Neuronal stem cell (in vitro differentiated cells): ENCODE measurements at regions not wholly inside any gene's neighbourhood (a gene's known extent, or its start where the extent isn't known, plus 50 kb on each side); places are given as distances from the start of the nearest gene placed in this dataset.

Experiments
- DNase-seq: peaks from one replicate; pipeline ENCODE4 v3.0.0-alpha.2; 2013; ENCODE audit warnings: low spot score
- H2AFZ ChIP-seq: one replicate; pipeline ENCODE4 v1.6.1; 2013; ENCODE audit warnings: mild to moderate bottlenecking, low read length, inconsistent platforms
- H2AK5ac ChIP-seq: 2 replicates; pipeline ENCODE4 v1.6.1; 2013; ENCODE audit warnings: low read depth, mild to moderate bottlenecking, inconsistent platforms, low read length, moderate library complexity, mixed read lengths
- H2BK120ac ChIP-seq: 2 replicates; pipeline ENCODE4 v1.6.1; 2013; ENCODE audit warnings: low read depth, mild to moderate bottlenecking, inconsistent platforms, low read length, moderate library complexity, mixed read lengths
- H2BK12ac ChIP-seq: one replicate; pipeline ENCODE4 v1.6.1; 2013; ENCODE audit warnings: low read length, inconsistent platforms
- H2BK15ac ChIP-seq: 2 replicates; pipeline ENCODE4 v1.6.1; 2013; ENCODE audit warnings: mild to moderate bottlenecking, low read length, inconsistent platforms, mixed read lengths
- H2BK5ac ChIP-seq: one replicate; pipeline ENCODE4 v1.6.1; 2013; ENCODE audit warnings: inconsistent platforms, mild to moderate bottlenecking, low read length, moderate library complexity
- H3K14ac ChIP-seq: one replicate; pipeline ENCODE4 v1.6.1; 2013; ENCODE audit warnings: low read length, inconsistent platforms
- H3K18ac ChIP-seq: 2 replicates; pipeline ENCODE4 v1.6.1; 2013; ENCODE audit warnings: low read length, inconsistent platforms
- H3K23ac ChIP-seq: 2 replicates; pipeline ENCODE4 v1.6.1; 2013; ENCODE audit warnings: low read depth, mild to moderate bottlenecking, mixed read lengths, low read length, inconsistent platforms; ENCODE audit not compliant: poor library complexity
- H3K27ac ChIP-seq: replicated peaks from 3 replicates; pipeline ENCODE4 v1.5.1; 2013; ENCODE audit warnings: low read length, inconsistent platforms
- H3K27me3 ChIP-seq, 3 experiments: 2 replicates each; pipeline ENCODE4 v1.6.1; 2013; ENCODE audit warnings: low read length in 3 of 3, mild to moderate bottlenecking in 2 of 3, inconsistent platforms in 1 of 3, low read depth in 1 of 3, mixed read lengths in 1 of 3, moderate library complexity in 1 of 3; ENCODE audit not compliant: control insufficient read depth in 3 of 3, insufficient read depth in 3 of 3
- H3K36me3 ChIP-seq, 2 donors: replicated peaks in 1 of 2; 2 replicates each; pipeline ENCODE4 v1.6.1; 2013; ENCODE audit warnings: low read length in 2 of 2; ENCODE audit not compliant: control insufficient read depth in 2 of 2, insufficient read depth in 2 of 2
- H3K4ac ChIP-seq: 2 replicates; pipeline ENCODE4 v1.6.1; 2013; ENCODE audit warnings: inconsistent platforms, mild to moderate bottlenecking, low read length, moderate library complexity
- H3K4me1 ChIP-seq, 2 donors: 1 replicate in 1 of 2; 2 replicates in 1 of 2; pipeline ENCODE4 v1.6.1; 2013; ENCODE audit warnings: low read length in 2 of 2, low read depth in 1 of 2; ENCODE audit not compliant: control insufficient read depth in 2 of 2, insufficient read depth in 1 of 2
- H3K4me2 ChIP-seq: one replicate; pipeline ENCODE4 v1.6.1; 2013; ENCODE audit warnings: mild to moderate bottlenecking, low read length, inconsistent platforms; ENCODE audit not compliant: insufficient read depth, poor library complexity, severe bottlenecking
- H3K4me3 ChIP-seq, 2 donors: 2 replicates each; pipeline ENCODE4 v1.5.1; 2013; ENCODE audit warnings: low read length in 2 of 2, mild to moderate bottlenecking in 2 of 2, inconsistent platforms in 1 of 2, moderate library complexity in 1 of 2
- H3K79me1 ChIP-seq: one replicate; pipeline ENCODE4 v1.6.1; 2013; ENCODE audit warnings: low read depth, mild to moderate bottlenecking, inconsistent platforms, low read length, moderate library complexity
- H3K9ac ChIP-seq: one replicate; pipeline ENCODE4 v1.6.1; 2013; ENCODE audit warnings: mild to moderate bottlenecking, low read depth, low read length, inconsistent platforms; ENCODE audit not compliant: poor library complexity
- H3K9me3 ChIP-seq, 2 donors: replicated peaks in 1 of 2; 2 replicates each; pipeline versions ENCODE3 to v1.6.1; 2013; ENCODE audit warnings: low read length in 2 of 2, mild to moderate bottlenecking in 2 of 2, inconsistent platforms in 1 of 2, low read depth in 1 of 2, mixed read lengths in 1 of 2, moderate library complexity in 1 of 2; ENCODE audit not compliant: control insufficient read depth in 2 of 2, insufficient read depth in 1 of 2
- H4K8ac ChIP-seq: one replicate; pipeline ENCODE4 v1.6.1; 2013; ENCODE audit warnings: low read depth, mild to moderate bottlenecking, inconsistent platforms, low read length, moderate library complexity
- H4K91ac ChIP-seq: one replicate; pipeline ENCODE4 v1.6.1; 2013; ENCODE audit warnings: low read length, low read depth, mild to moderate bottlenecking, inconsistent platforms; ENCODE audit not compliant: poor library complexity
- WGBS, 2 donors: extraction: QIAGEN DNeasy Blood & Tissue Kit; methylation state at CpG; one replicate each; pipeline ENCODE4 v1.1.7; 2013; ENCODE audit warnings: missing lambda C conversion rate in 2 of 2, mixed read lengths in 1 of 2; ENCODE audit not compliant: insufficient read length in 2 of 2, insufficient replicate concordance in 1 of 2; ENCODE audit errors: extremely low coverage in 2 of 2; 5-methylcytosine and 5-hydroxymethylcytosine counted together

- Histone ChIP-seq H3K9ac (no peak overlapping the region), H2AK5ac (no peak overlapping the region), H3K4me1 (no peaks in the 10 kb centered on the region), H3K79me1 (no peaks in the 10 kb centered on the region), H3K4ac (no peak overlapping the region), H2BK15ac (no peak overlapping the region), H2BK12ac (no peak overlapping the region), H4K91ac (no peak overlapping the region), H3K36me3 (no peaks in the 10 kb centered on the region), H4K8ac (no peak overlapping the region), H3K4me3 (no peak overlapping the region), H3K27me3 (no peaks in the 10 kb centered on the region), H3K9me3 (no peaks in the 10 kb centered on the region), H3K4me2 (no peak overlapping the region), H2AFZ (no peak overlapping the region), H3K18ac (no peak overlapping the region), H3K27ac (no peak overlapping the region), H2BK5ac (no peak overlapping the region), H3K23ac (no peak overlapping the region), H2BK120ac (no peak overlapping the region), H3K14ac (no peak overlapping the region)
- no peak for DNase-seq
- WGBS, 2 donors, result no CpG with 5 or more reads among the region's 7 CpGs
These were observed 408.1 kb upstream of the NR2F2 start for GRCh38 chr15:95922431-95922830.

GRCh38 chr15:95923792-95924191, 406.7 kb upstream of the NR2F2 start:
- Histone ChIP-seq H4K91ac (no peak overlapping the region), H3K36me3 (no peaks in the 10 kb centered on the region), H2BK5ac (no peak overlapping the region), H3K18ac (peak overlapping the region; percentile 85), H3K79me1 (no peaks in the 10 kb centered on the region), H3K4ac (no peak overlapping the region), H2BK15ac (no peak overlapping the region), H3K14ac (no peak overlapping the region), H2BK120ac (no peak overlapping the region), H3K4me2 (no peak overlapping the region), H3K23ac (no peak overlapping the region), H3K27ac (no peak overlapping the region), H2AFZ (no peak overlapping the region), H3K4me1 (no peaks in the 10 kb centered on the region), H2AK5ac (no peak overlapping the region), H3K9me3 (no peaks in the 10 kb centered on the region), H3K4me3 (no peak overlapping the region), H4K8ac (no peak overlapping the region), H2BK12ac (no peak overlapping the region), H3K9ac (no peak overlapping the region), H3K27me3 (no peaks in the 10 kb centered on the region)
- no CpG with 5 or more reads among the region's 4 CpGs for WGBS, 2 donors
- no peak for DNase-seq

GRCh38 chr15:95928822-95929221, 401.7 kb upstream of the NR2F2 start:
- H2BK15ac ChIP-seq, result no peak overlapping the region
- no CpG with 5 or more reads among the region's 3 CpGs for WGBS, 2 donors
- no peak overlapping the region for H3K27ac ChIP-seq
- H3K4me1 ChIP-seq, result peaks cover 5 to 7% of the 10 kb centered on the region in 2 donors
- no peaks in the 10 kb centered on the region for H3K9me3 ChIP-seq
- no peak overlapping the region for H2BK120ac ChIP-seq
- no peak overlapping the region for H3K18ac ChIP-seq
- H4K8ac ChIP-seq, result no peak overlapping the region
- H3K27me3 ChIP-seq, result no peaks in the 10 kb centered on the region
- no peak for DNase-seq
- H4K91ac ChIP-seq, result no peak overlapping the region
- no peak overlapping the region for H3K9ac ChIP-seq
- no peak overlapping the region for H2AK5ac ChIP-seq
- H2BK5ac ChIP-seq, result no peak overlapping the region
- no peak overlapping the region for H3K14ac ChIP-seq
- no peak overlapping the region for H2AFZ ChIP-seq
- H3K79me1 ChIP-seq, result no peaks in the 10 kb centered on the region
- H3K36me3 ChIP-seq, result no peaks in the 10 kb centered on the region
- H2BK12ac ChIP-seq, result no peak overlapping the region
- no peak overlapping the region for H3K23ac ChIP-seq
- no peak overlapping the region for H3K4me2 ChIP-seq
- H3K4me3 ChIP-seq, result no peak overlapping the region
- H3K4ac ChIP-seq, result no peak overlapping the region

- DNase-seq, result no peak
- H4K8ac ChIP-seq, result no peak overlapping the region
These were observed 401.2 kb upstream of the NR2F2 start for GRCh38 chr15:95929232-95929846.

More at GRCh38 chr15:95929232-95929846, 401.2 kb upstream of the NR2F2 start:
- H3K9ac ChIP-seq, result no peak overlapping the region
- no peak overlapping the region for H4K91ac ChIP-seq
- H2BK12ac ChIP-seq, result no peak overlapping the region
- H3K36me3 ChIP-seq, result no peaks in the 10 kb centered on the region
- no CpG with 5 or more reads among the region's 7 CpGs for WGBS, 2 donors
- no peak overlapping the region for H3K18ac ChIP-seq
- H3K27me3 ChIP-seq, result no peaks in the 10 kb centered on the region
- no peak overlapping the region for H2BK5ac ChIP-seq
- no peak overlapping the region for H3K4me2 ChIP-seq
- H3K4ac ChIP-seq, result no peak overlapping the region
- H3K27ac ChIP-seq, result no peak overlapping the region
- H3K14ac ChIP-seq, result no peak overlapping the region
- no peaks in the 10 kb centered on the region for H3K9me3 ChIP-seq
- H2BK120ac ChIP-seq, result no peak overlapping the region
- H3K79me1 ChIP-seq, result no peaks in the 10 kb centered on the region
- H2AK5ac ChIP-seq, result no peak overlapping the region
- no peak overlapping the region for H3K4me3 ChIP-seq
- H2AFZ ChIP-seq, result peak overlapping the region; percentile 71
- no peak overlapping the region for H3K23ac ChIP-seq
- peaks cover 5 to 7% of the 10 kb centered on the region in 2 donors for H3K4me1 ChIP-seq
- H2BK15ac ChIP-seq, result no peak overlapping the region
